VCaP (cell line): ENCODE measurements at regions not wholly inside any gene's neighbourhood (a gene's known extent, or its start where the extent isn't known, plus 50 kb on each side); places are given as distances from the start of the nearest gene placed in this dataset.

Experiments
- H3K27ac ChIP-seq: fragments of 450-650 bp; 2 replicates; pipeline ENCODE4 v1.5.1; 2017
- TF ChIP-seq, protein P1 (sequence below): fragments of 450-650 bp; conservative IDR thresholded peaks from 2 replicates; pipeline ENCODE4 v1.5.1; 2017; ENCODE audit warnings: mild to moderate bottlenecking, moderate library complexity

DNA sequence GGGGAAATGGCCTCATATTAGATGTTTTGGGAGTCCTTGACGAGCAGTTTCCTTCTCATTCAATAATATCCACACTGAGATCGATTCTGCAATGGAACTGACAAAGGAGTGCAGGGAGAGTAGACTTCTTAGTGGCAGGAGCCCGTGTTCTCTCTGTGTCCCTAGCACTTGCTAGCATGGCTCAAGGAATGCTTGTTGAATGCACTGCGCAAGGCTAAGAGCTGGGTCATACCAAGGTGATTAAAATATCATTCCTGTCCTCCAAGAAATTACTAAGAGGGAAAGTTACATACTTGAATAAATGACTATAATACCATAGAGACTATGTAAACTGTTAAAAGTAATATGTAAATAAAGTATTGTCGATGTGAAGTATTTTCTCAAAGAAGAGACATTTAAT lies 630.1 kb downstream of the IRX1 start:
- no peak overlapping the region for H3K27ac ChIP-seq
- TF ChIP-seq, protein P1, sequence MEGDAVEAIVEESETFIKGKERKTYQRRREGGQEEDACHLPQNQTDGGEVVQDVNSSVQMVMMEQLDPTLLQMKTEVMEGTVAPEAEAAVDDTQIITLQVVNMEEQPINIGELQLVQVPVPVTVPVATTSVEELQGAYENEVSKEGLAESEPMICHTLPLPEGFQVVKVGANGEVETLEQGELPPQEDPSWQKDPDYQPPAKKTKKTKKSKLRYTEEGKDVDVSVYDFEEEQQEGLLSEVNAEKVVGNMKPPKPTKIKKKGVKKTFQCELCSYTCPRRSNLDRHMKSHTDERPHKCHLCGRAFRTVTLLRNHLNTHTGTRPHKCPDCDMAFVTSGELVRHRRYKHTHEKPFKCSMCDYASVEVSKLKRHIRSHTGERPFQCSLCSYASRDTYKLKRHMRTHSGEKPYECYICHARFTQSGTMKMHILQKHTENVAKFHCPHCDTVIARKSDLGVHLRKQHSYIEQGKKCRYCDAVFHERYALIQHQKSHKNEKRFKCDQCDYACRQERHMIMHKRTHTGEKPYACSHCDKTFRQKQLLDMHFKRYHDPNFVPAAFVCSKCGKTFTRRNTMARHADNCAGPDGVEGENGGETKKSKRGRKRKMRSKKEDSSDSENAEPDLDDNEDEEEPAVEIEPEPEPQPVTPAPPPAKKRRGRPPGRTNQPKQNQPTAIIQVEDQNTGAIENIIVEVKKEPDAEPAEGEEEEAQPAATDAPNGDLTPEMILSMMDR: no peak

DNA sequence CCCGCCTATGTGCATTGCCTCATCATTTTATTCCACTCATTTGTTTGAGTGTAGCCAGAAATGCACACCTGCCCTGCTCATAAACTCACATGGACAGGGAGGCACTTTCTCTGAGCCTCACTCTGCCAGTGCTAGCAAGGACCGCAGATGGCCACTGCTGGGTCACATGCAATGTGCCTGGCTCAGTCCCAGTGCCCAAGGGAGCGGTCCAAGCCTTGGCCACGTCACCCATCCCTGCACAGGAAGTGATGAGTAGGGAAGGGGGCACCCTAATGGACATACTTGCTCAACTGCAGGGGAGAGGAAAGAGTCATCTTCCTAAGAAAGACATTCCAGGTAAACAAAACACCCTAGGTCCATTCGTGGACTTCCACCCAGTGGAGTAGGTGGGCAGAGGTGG lies 630.9 kb downstream of the IRX1 start:
- no peak overlapping the region for H3K27ac ChIP-seq

DNA sequence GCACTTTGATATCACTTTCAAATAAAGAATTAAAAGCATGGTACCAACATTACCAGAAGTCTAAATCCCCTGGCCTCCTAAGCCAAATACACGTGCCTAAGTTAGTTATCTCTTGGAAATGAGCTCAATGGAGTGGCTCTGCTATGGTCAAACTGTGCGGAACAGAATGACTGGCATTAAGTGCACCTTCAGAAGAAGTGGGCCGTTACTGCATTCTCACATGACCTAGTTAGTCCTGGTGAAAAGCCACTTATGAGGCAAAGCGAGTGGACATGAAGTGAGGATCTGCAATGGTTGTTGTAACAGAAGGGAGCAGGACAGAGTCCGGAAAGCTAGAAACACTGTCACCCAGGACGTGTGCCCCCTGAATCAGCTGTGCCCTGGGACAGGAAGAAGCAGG lies 633.1 kb downstream of the IRX1 start:
- no peak overlapping the region for H3K27ac ChIP-seq
- TF ChIP-seq, protein P1: no peak

More for the DNA sequence above, 630.9 kb downstream of the IRX1 start:
- TF ChIP-seq, protein P1: no peak

DNA sequence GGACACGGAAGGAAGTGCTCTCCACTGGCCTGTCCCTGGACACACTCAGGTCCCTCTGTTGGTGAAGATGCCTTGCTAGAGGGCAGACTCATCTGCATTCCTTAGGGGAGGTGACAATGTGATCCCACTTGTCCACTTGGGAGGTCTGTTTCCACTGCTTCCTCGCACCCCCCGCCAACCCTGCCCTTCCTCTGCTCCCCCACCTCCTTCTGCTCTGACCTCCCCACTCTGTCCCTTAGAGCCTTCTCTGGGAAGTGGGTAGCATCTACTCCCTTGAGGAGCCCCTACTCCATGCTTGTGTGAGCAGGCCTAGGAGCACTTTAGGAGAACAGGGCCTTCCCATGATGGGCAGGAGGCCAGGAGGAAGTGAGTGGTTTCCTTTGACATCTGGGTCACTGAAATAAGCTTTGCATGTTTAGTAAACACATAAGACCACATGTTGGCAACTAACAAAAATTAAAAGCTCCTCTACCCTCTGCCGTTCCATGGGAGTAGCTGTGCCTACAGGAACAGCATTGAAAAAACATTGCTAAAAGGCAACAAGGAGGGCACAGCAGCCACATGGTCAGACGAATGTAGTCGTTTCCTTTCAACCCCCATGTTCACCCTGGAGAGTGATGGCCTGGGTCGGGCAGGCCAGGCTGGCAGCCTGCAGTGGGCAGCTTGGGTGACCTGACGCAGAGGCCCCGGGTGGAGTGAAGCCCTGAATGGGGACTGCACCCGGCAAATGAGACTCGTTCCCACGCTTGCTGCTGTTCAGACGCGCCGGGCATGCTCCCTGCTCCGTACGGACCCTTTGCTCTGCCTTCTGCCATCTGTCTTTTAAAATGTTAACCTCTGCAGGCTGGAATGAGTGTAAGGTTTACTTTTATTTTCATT lies 634.0 kb downstream of the IRX1 start:
- TF ChIP-seq, protein P1: no peak
- no peak overlapping the region for H3K27ac ChIP-seq

DNA sequence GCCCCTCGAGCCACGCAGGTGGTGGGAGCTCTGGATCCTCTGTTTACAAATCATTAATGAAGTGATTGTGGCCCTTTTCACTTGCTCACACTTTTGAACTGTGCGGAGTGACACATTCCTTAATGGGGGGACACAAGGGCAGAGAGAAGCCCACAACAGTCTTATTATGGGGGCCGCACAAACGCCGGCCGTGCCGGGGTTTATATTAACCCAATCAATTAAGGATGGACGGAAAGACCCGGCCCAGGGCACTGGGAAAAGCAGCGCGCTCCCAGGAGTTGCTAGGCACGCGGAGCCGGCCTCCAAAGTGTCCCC lies 634.8 kb downstream of the IRX1 start:
- H3K27ac ChIP-seq: no peak overlapping the region
- TF ChIP-seq, protein P1: no peak

DNA sequence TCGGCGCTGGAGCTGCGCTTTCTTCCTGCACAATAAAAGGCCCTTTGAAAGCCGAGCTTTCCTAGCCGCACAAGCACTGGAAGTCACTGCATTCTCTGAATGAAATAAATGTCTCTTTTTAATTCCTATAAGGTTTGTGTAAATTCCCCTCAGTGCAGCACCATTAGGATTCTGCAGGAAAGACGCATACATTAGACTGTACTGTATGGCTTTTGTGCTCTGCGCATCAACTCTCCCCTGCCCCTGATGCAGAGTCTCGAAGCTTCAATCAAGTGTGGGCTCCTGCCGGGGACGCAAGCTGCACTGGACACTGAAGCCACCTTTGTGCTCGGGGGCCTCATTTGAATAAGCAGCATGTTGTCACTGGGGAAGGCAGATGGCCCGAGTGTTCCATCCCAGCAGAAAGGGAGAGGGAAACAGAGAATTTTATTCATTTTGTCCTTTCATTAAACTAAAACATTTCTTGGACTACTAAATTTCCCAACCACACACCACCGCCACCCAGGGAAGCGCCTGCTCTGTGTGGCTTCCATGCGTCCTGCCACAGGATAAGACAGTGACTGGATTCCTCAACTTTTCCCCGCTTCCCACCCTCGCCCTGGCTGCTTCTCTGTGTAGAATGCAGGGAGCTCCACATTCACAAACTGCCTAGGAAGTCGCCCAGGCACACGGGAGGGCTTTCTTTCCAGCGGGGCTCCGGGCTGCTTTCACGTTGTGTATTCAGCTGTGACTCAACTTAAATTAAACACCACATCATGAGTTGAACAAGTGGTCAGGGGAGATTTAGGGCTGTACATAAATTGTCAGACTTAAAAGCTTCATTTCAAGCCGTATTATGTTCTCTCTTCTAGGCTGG lies 635.4 kb downstream of the IRX1 start:
- TF ChIP-seq, protein P1: no peak
- H3K27ac ChIP-seq: no peak overlapping the region

DNA sequence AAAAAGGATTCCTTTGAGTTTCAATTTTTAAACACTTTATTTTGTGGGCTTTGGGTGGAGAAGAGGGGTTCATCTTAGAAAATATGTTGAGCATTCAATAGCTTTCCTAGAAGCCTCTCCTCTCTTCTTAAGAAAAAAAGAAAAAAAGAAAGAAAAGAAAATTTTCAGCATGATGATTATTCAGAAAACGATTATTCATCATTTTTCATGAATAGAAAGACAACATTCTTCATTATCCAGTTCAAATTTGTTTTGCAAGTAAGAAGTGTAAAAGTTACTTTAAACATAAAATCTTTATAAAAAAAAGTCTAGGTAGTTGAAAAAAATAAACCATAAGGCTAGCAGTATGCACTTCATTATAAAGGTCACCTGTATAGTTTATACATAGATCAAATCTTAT lies 636.5 kb downstream of the IRX1 start:
- TF ChIP-seq, protein P1: no peak
- no peak overlapping the region for H3K27ac ChIP-seq
